ENCODE measurements at regions not wholly inside any gene's neighbourhood (a gene's known extent, or its start where the extent isn't known, plus 50 kb on each side); places are given as distances from the start of the nearest gene placed in this dataset.

DNA sequence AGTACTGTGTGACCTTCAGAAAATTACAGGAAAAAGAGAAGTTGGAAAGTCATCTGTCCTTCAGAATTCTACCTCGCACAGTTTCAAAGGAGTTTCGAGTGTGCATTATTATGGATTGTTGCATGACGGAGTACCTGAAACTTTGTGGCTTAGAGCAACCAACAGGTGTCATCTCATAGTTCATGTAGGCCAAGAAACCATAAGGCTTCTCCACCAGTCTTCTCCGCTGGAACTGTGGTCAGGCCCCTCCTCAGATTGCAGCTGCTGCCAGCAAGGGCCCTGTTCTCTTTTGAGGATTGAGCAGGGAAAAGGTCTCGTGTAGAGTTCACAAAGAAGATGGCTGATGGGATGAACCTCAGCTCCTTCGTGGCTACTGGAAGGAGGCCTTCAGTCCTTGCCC is 151.2 kb upstream of the THBS2 start:
- TF ChIP-seq POLR2A (IDR thresholded peaks at IDR 0.05) = no peak
- TF ChIP-seq, protein P1, sequence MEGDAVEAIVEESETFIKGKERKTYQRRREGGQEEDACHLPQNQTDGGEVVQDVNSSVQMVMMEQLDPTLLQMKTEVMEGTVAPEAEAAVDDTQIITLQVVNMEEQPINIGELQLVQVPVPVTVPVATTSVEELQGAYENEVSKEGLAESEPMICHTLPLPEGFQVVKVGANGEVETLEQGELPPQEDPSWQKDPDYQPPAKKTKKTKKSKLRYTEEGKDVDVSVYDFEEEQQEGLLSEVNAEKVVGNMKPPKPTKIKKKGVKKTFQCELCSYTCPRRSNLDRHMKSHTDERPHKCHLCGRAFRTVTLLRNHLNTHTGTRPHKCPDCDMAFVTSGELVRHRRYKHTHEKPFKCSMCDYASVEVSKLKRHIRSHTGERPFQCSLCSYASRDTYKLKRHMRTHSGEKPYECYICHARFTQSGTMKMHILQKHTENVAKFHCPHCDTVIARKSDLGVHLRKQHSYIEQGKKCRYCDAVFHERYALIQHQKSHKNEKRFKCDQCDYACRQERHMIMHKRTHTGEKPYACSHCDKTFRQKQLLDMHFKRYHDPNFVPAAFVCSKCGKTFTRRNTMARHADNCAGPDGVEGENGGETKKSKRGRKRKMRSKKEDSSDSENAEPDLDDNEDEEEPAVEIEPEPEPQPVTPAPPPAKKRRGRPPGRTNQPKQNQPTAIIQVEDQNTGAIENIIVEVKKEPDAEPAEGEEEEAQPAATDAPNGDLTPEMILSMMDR (IDR thresholded peaks at IDR 0.05) = no peak
